Activated T-cell treated with anti-CD3 and anti-CD28 coated beads, Interleukin-2, amount 50 U/mL, for 4 hours (primary cell): ENCODE measurements at regions not wholly inside any gene's neighbourhood (a gene's known extent, or its start where the extent isn't known, plus 50 kb on each side); places are given as distances from the start of the nearest gene placed in this dataset.

Experiments used
- ATAC-seq, 2 donors: fragments of 200-7000 bp; cut with Tn5 transposase; one replicate each; pipeline ENCODE4 v1.10.0; 2021
- DNase-seq: peaks from one replicate; pipeline ENCODE4 v3.0.0-alpha.2; 2020
- H3K27me3 Mint-ChIP-seq: one replicate; pipeline ENCODE4 v1.8.0; 2021; ENCODE audit warnings: low read depth, mixed read lengths
- H3K36me3 Mint-ChIP-seq: one replicate; pipeline ENCODE4 v1.8.0; 2022; ENCODE audit warnings: mixed read lengths; ENCODE audit not compliant: insufficient read depth
- H3K4me1 Mint-ChIP-seq: one replicate; pipeline ENCODE4 v1.8.0; 2021; ENCODE audit warnings: low read depth, mixed read lengths
- H3K4me3 Mint-ChIP-seq: one replicate; pipeline ENCODE4 v1.8.0; 2021; ENCODE audit warnings: mild to moderate bottlenecking, moderate library complexity, mixed read lengths
- H3K9me3 Mint-ChIP-seq: one replicate; pipeline ENCODE4 v1.8.0; 2021; ENCODE audit warnings: mixed read lengths

DNA sequence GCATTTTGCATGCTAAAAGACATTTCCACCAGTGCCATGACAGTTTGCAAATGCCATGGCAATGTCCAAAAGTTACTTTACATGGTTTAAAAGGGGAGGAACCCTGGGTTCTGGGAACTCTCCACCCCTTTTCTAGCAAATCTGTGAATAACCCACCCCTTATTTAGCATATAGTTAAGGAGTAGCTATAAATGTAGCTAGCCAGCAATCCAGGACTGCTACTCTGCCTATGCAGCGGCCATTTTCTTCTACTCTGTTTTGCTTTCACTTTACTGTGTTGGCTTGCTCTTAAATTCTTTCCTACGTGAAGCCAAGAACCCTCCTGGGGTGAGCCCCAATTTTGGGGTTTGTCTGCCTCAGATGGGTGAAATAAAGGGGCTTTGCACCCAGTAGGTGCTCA, 141.0 kb downstream of the PTPN11 start:
- no peaks in the 10 kb centered on the region for H3K4me1 Mint-ChIP-seq
- ATAC-seq (no peak), DNase-seq (no peak)
- H3K9me3 Mint-ChIP-seq = no peaks in the 10 kb centered on the region
- H3K4me3 Mint-ChIP-seq = no peak overlapping the region
- peaks cover 3% of the 10 kb centered on the region for H3K27me3 Mint-ChIP-seq
- no peaks in the 10 kb centered on the region for H3K36me3 Mint-ChIP-seq

GRCh38 chr12:112564160-112564784, 145.5 kb downstream of the PTPN11 start:
- Mint-ChIP-seq H3K27me3 (peaks cover 18% of the 10 kb centered on the region), H3K36me3 (no peaks in the 10 kb centered on the region), H3K4me1 (no peaks in the 10 kb centered on the region), H3K9me3 (no peaks in the 10 kb centered on the region), H3K4me3 (no peak overlapping the region)
- DNase-seq (no peak), ATAC-seq (no peak)

GRCh38 chr12:112568641-112569040, 149.9 kb downstream of the PTPN11 start:
- no peaks in the 10 kb centered on the region for H3K4me1 Mint-ChIP-seq
- ATAC-seq (no peak), DNase-seq (no peak)
- no peaks in the 10 kb centered on the region for H3K9me3 Mint-ChIP-seq
- no peaks in the 10 kb centered on the region for H3K36me3 Mint-ChIP-seq
- H3K4me3 Mint-ChIP-seq = no peak overlapping the region
- peaks cover 45% of the 10 kb centered on the region for H3K27me3 Mint-ChIP-seq

GRCh38 chr12:112570096-112570495, 151.3 kb downstream of the PTPN11 start:
- no peak overlapping the region for H3K4me3 Mint-ChIP-seq
- no peaks in the 10 kb centered on the region for H3K9me3 Mint-ChIP-seq
- no peaks in the 10 kb centered on the region for H3K36me3 Mint-ChIP-seq
- DNase-seq (no peak), ATAC-seq (no peak)
- H3K4me1 Mint-ChIP-seq = no peaks in the 10 kb centered on the region
- H3K27me3 Mint-ChIP-seq = peaks cover 41% of the 10 kb centered on the region

DNA sequence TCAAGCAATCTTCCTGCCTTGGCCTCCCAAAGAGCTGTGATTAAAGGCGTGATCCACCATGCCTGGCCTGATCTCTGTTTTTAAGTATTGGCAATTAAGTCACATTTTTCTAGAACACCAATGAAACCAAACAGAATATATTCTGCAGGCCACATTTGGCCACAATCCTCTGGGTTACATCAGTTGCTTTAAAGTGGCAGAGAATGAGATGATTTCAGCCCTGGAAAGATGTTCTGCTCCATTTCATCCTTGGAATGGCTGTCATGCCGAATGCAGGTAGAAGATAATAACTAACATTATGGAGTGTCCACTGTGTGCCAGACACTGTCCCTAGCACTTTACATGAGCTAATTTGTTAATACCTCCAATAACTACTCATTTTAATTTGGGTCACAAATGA, 154.4 kb downstream of the PTPN11 start:
- no peaks in the 10 kb centered on the region for H3K9me3 Mint-ChIP-seq
- H3K36me3 Mint-ChIP-seq = no peaks in the 10 kb centered on the region
- ATAC-seq (no peak), DNase-seq (no peak)
- no peak overlapping the region for H3K4me3 Mint-ChIP-seq
- H3K27me3 Mint-ChIP-seq = peaks cover 46% of the 10 kb centered on the region
- H3K4me1 Mint-ChIP-seq = no peaks in the 10 kb centered on the region

DNA sequence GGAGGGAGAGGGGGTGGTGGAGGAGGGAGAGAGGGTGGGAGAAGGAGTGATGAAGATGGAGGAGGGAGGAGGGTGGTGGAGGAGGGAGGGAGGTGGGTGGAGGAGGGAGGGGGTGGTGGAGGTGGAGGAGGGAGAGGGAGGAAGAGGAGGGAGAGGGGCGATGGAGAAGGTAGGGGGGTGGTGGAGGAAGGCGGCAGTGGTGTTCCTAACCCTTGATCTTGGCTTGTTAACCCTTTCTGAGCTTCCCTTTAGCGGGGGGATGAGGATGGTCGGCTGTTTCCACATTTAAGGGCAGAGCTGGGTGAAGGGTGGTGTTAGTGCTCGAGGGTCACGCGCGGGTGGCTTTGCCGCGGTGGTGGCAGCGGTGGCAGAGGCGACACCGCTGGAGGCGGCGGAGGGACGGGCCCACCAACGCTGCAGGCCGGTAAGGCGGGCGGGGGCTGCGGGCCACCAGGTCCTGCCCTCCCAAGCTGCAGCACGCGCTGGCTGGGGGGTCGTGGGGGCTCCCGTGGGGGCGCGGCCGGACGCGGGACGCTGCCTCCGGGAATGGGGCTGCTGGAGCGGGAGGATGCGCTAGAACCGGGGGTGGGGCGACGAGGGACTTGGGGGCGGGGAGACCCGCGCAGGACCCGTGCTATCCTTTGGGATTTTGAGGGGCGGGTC, 156.3 kb downstream of the PTPN11 start:
- H3K36me3 Mint-ChIP-seq = no peaks in the 10 kb centered on the region
- no peaks in the 10 kb centered on the region for H3K4me1 Mint-ChIP-seq
- no peak overlapping the region for H3K4me3 Mint-ChIP-seq
- no peaks in the 10 kb centered on the region for H3K9me3 Mint-ChIP-seq
- ATAC-seq = no peak
- DNase-seq = no peak
- H3K27me3 Mint-ChIP-seq = peaks cover 40% of the 10 kb centered on the region

DNA sequence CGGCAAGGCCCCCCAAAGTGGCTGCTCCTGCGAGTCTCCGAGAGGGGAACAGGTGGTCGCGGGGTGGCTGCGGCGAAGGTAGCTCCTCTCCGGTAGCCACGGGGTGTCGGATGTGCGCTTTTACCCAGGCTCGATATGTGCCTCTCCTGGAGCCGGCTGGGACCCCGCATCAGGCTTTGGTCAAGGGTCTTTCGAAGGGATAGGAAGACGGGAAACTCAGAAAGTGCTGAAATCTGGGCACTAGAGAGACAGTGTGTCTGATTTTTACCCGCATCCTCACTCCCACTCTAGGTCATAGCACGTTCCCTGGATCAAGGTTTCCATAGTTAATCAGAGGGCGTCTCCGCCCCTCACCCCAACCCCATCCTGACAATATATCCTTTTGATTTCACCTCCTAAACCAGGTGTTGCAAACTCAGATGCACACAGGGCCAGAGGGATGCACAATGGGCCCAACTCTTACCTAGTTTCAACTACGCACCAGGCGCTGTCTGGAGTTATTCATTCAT, 156.9 kb downstream of the PTPN11 start:
- Mint-ChIP-seq H3K36me3 (no peaks in the 10 kb centered on the region), H3K27me3 (peaks cover 35% of the 10 kb centered on the region), H3K4me3 (no peak overlapping the region), H3K4me1 (no peaks in the 10 kb centered on the region), H3K9me3 (no peaks in the 10 kb centered on the region)
- ATAC-seq = no peak
- DNase-seq = no peak

DNA sequence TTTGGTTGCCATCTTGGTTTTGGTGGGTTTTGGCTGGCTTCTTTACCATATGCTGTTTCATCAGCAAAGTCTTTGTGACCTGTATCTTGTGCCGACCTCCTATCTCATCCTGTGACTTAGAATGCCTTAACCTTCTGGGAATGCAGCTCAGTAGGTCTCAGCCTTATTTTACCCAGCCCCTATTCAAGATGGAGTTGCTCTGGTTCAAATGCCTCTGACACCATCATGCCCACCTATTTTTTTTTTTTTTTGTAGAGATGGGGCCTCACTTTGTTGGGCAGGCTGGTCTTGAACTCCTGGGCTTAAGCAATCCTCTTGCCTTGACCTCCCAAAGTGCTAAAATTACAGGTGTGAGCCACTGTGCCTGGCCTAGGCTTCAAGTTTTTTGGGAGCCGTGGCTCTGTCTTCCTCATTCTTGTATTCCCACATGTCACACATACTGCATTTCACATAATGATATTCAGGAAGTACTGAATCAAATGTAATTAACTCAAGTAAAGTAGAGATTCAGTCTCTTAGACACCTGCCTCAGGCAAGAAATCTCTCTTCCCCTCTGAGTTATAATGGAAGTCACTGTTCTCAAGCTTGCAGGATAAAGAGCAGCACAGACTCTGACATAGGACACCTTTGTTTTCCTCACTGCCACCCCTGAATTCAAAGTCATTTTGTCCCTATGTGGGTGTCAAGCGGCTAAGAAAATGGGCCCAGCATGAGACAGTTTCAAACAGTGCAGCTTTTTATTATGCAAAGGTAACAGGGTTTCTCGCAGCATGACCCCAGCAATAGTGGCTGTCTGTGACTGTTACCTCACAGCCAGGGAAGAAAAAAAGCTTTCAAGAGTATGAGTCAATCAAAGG, 159.0 kb downstream of the PTPN11 start:
- H3K4me1 Mint-ChIP-seq = no peaks in the 10 kb centered on the region
- peaks cover 34% of the 10 kb centered on the region for H3K27me3 Mint-ChIP-seq
- no peak for DNase-seq
- H3K4me3 Mint-ChIP-seq = no peak overlapping the region
- H3K36me3 Mint-ChIP-seq = no peaks in the 10 kb centered on the region
- no peak for ATAC-seq
- no peaks in the 10 kb centered on the region for H3K9me3 Mint-ChIP-seq

DNA sequence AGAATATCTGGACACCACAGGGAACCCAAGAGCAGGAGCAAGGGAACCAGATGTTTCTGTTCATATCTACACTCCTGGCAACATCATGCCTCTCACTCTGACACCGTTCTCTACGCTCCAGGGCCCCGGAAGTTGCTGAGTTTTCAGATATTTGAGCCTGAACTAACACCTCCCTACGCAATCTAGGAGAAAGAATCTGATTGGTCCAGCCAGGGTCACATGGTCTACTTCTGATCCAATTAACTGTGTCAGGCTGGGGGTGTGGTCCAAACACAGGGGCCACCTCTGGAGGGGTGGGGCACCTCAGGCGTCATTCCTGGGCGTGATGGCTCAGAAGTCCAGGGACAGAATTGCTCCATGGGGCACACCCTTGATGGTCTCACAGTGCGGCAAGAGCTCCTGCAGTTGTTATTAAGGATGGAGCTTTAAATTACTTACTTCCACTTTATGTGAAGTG, 165.5 kb downstream of the PTPN11 start:
- DNase-seq (no peak), ATAC-seq (no peak)
- Mint-ChIP-seq H3K27me3 (peaks cover 20% of the 10 kb centered on the region), H3K4me1 (no peaks in the 10 kb centered on the region), H3K4me3 (no peak overlapping the region), H3K36me3 (no peaks in the 10 kb centered on the region), H3K9me3 (no peaks in the 10 kb centered on the region)

DNA sequence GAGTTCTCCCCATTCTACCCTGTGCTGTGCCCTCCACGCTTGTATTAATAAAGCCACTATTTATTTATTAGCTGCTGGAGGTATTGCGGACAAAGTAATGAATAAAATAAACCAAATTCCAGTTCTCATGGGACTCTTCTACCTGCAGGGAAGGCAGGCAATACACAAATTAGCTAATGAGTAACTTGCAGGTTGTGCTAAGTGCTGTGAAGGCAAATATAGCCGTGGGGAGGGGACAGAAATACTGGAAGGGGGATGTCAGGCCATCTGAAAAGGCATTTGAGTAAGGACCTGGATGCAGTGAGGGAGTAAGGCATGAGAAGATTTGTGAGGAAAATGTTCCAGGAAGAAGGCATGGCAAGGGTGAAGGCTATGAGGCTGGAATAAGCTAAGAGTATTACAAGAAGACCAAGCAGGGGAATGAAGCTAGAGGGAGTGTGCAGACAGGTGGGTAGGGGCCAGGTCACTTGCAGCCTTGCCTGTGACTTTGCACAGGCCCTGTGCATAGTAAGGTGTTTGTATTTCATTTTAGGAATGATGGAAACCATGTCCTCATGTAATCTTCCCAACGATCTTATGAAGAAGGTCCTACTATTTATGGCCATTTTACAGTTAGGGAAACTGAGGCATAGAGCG, 167.5 kb downstream of the PTPN11 start:
- no peak for ATAC-seq
- Mint-ChIP-seq H3K27me3 (peaks cover 19% of the 10 kb centered on the region), H3K4me3 (no peak overlapping the region), H3K4me1 (no peaks in the 10 kb centered on the region), H3K9me3 (no peaks in the 10 kb centered on the region), H3K36me3 (no peaks in the 10 kb centered on the region)
- no peak for DNase-seq

- Mint-ChIP-seq H3K36me3 (no peaks in the 10 kb centered on the region), H3K27me3 (peaks cover 9% of the 10 kb centered on the region), H3K9me3 (peaks cover 6% of the 10 kb centered on the region), H3K4me1 (no peaks in the 10 kb centered on the region), H3K4me3 (no peak overlapping the region)
- no peak for DNase-seq
- no peak for ATAC-seq
Measured at GRCh38 chr12:112589275-112589674, 170.5 kb downstream of the PTPN11 start.

GRCh38 chr12:112590281-112590680, 171.5 kb downstream of the PTPN11 start:
- Mint-ChIP-seq H3K27me3 (peaks cover 9% of the 10 kb centered on the region), H3K36me3 (no peaks in the 10 kb centered on the region), H3K4me3 (no peak overlapping the region), H3K4me1 (no peaks in the 10 kb centered on the region), H3K9me3 (peaks cover 6% of the 10 kb centered on the region)
- ATAC-seq = no peak
- no peak for DNase-seq

GRCh38 chr12:112591488-112591887, 172.7 kb downstream of the PTPN11 start:
- DNase-seq (no peak), ATAC-seq (no peak)
- Mint-ChIP-seq H3K27me3 (peaks cover 14% of the 10 kb centered on the region), H3K4me3 (no peak overlapping the region), H3K4me1 (no peaks in the 10 kb centered on the region), H3K9me3 (peaks cover 6% of the 10 kb centered on the region), H3K36me3 (no peaks in the 10 kb centered on the region)

DNA sequence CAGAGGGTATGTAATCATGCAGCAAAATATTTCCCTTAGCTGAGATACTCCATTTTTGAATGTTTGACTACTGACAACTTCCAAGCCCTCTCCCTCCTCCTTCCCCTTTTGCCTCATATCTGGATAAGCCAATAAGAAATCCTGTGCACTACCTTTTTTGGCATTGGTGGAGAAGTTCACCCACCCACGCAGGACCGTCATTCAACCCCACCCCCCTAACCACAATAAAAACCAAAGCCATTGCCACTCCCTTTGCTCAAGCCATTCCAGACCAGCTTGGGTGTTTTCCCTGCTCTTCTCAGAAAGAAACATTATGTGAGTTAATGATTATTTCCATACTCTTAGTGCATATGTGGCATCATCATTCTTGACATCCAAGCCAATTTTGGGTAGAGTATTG, 176.7 kb downstream of the PTPN11 start:
- Mint-ChIP-seq H3K4me1 (no peaks in the 10 kb centered on the region), H3K27me3 (peaks cover 26% of the 10 kb centered on the region), H3K9me3 (peaks cover 6% of the 10 kb centered on the region), H3K4me3 (no peak overlapping the region), H3K36me3 (no peaks in the 10 kb centered on the region)
- no peak for DNase-seq
- ATAC-seq = no peak
